Osteoblast (primary cell): ENCODE measurements at regions not wholly inside any gene's neighbourhood (a gene's known extent, or its start where the extent isn't known, plus 50 kb on each side); places are given as distances from the start of the nearest gene placed in this dataset.

Experiments used
- DNase-seq: peaks from one replicate; pipeline ENCODE4 v3.0.0; 2011; ENCODE audit warnings: low spot score, mixed read lengths; ENCODE audit not compliant: insufficient read length; ENCODE audit errors: missing footprints
- H2AFZ ChIP-seq: 2 replicates; pipeline ENCODE4 v1.6.0; 2011; ENCODE audit warnings: mild to moderate bottlenecking, low read length
- H3K27ac ChIP-seq: 2 replicates; pipeline ENCODE4 v1.5.1; 2011; ENCODE audit warnings: mild to moderate bottlenecking, low read depth, low read length, moderate library complexity
- H3K27me3 ChIP-seq: 2 replicates; pipeline ENCODE4 v1.6.0; 2012; ENCODE audit warnings: mild to moderate bottlenecking, control low read depth, inconsistent platforms, low read length, moderate library complexity; ENCODE audit not compliant: insufficient read depth
- H3K36me3 ChIP-seq: 2 replicates; pipeline ENCODE4 v1.5.1; 2011; ENCODE audit warnings: mild to moderate bottlenecking, low read length, control low read depth, moderate library complexity; ENCODE audit not compliant: insufficient read depth
- H3K4me1 ChIP-seq: 2 replicates; pipeline ENCODE4 v1.5.1; 2011; ENCODE audit warnings: mild to moderate bottlenecking, low read length, control low read depth, moderate library complexity; ENCODE audit not compliant: insufficient read depth
- H3K4me2 ChIP-seq: 2 replicates; pipeline ENCODE4 v1.6.0; 2011; ENCODE audit warnings: mild to moderate bottlenecking, low read length; ENCODE audit not compliant: insufficient read depth
- H3K4me3 ChIP-seq: fragments of 200-600 bp; sonication (generic); 3 replicates; pipeline ENCODE4 v1.5.1; 2012; ENCODE audit warnings: mild to moderate bottlenecking, low read length, inconsistent platforms; ENCODE audit not compliant: insufficient read depth
- H3K79me2 ChIP-seq: 2 replicates; pipeline ENCODE4 v1.6.0; 2012; ENCODE audit warnings: mild to moderate bottlenecking, low read length, control low read depth, inconsistent platforms; ENCODE audit not compliant: insufficient read depth
- H3K9me3 ChIP-seq: 2 replicates; pipeline ENCODE4 v1.5.1; 2011; ENCODE audit warnings: low read depth, low read length, control low read depth
- H4K20me1 ChIP-seq: 2 replicates; pipeline ENCODE4 v1.6.0; 2012; ENCODE audit warnings: mild to moderate bottlenecking, low read length, control low read depth; ENCODE audit not compliant: insufficient read depth
- CTCF ChIP-seq: IDR thresholded peaks from 2 replicates; pipeline ENCODE4 v1.5.1; 2011; ENCODE audit warnings: mild to moderate bottlenecking, low read depth, low read length, moderate library complexity; ENCODE audit errors: extremely low read depth

- Histone ChIP-seq H2AFZ (peak overlapping the region; percentile 65), H3K4me2 (no peak overlapping the region), H3K4me3 (no peak overlapping the region), H4K20me1 (no peaks in the 10 kb centered on the region), H3K36me3 (no peaks in the 10 kb centered on the region), H3K9me3 (no peaks in the 10 kb centered on the region), H3K27me3 (no peaks in the 10 kb centered on the region), H3K4me1 (peaks cover 6% of the 10 kb centered on the region), H3K79me2 (no peaks in the 10 kb centered on the region), H3K27ac (no peak overlapping the region)
- DNase-seq = peak; percentile 47
- no peak for TF ChIP-seq CTCF
Observed at GRCh38 chr15:35674873-35675781, 129.2 kb upstream of the DPH6 start.

GRCh38 chr15:35678774-35679173, 132.8 kb upstream of the DPH6 start:
- Histone ChIP-seq H3K4me1 (peaks cover 6% of the 10 kb centered on the region), H2AFZ (no peak overlapping the region), H3K79me2 (no peaks in the 10 kb centered on the region), H3K9me3 (no peaks in the 10 kb centered on the region), H4K20me1 (no peaks in the 10 kb centered on the region), H3K27me3 (no peaks in the 10 kb centered on the region), H3K4me2 (no peak overlapping the region), H3K36me3 (no peaks in the 10 kb centered on the region), H3K4me3 (no peak overlapping the region), H3K27ac (no peak overlapping the region)
- no peak for DNase-seq
- no peak for TF ChIP-seq CTCF

- Histone ChIP-seq H3K4me3 (no peak overlapping the region), H3K9me3 (no peaks in the 10 kb centered on the region), H3K4me2 (no peak overlapping the region), H3K27me3 (no peaks in the 10 kb centered on the region), H3K79me2 (no peaks in the 10 kb centered on the region), H3K27ac (no peak overlapping the region), H3K4me1 (peaks cover 6% of the 10 kb centered on the region), H4K20me1 (no peaks in the 10 kb centered on the region), H2AFZ (no peak overlapping the region), H3K36me3 (no peaks in the 10 kb centered on the region)
- no peak for DNase-seq
- TF ChIP-seq CTCF = no peak
Observed at GRCh38 chr15:35679186-35679585, 133.2 kb upstream of the DPH6 start.

- Histone ChIP-seq H3K36me3 (no peaks in the 10 kb centered on the region), H3K4me2 (no peak overlapping the region), H3K4me1 (no peaks in the 10 kb centered on the region), H3K27me3 (no peaks in the 10 kb centered on the region), H3K27ac (no peak overlapping the region), H3K79me2 (no peaks in the 10 kb centered on the region), H3K9me3 (no peaks in the 10 kb centered on the region), H4K20me1 (no peaks in the 10 kb centered on the region), H3K4me3 (no peak overlapping the region), H2AFZ (no peak overlapping the region)
- TF ChIP-seq CTCF = no peak
- DNase-seq = no peak
Observed at GRCh38 chr15:35680951-35681350, 135.0 kb upstream of the DPH6 start.
